GM12865 (cell line): ENCODE measurements at regions not wholly inside any gene's neighbourhood (a gene's known extent, or its start where the extent isn't known, plus 50 kb on each side); places are given as distances from the start of the nearest gene placed in this dataset.

ENCODE experiments used
- DNase-seq: peaks from one replicate; pipeline ENCODE4 v3.0.0; 2010; ENCODE audit warnings: low read depth
- H3K4me3 ChIP-seq: 2 replicates; pipeline ENCODE4 v1.5.1; 2011; ENCODE audit warnings: mild to moderate bottlenecking, low read depth, low read length, control low read depth
- TF ChIP-seq, protein P1 (sequence below): IDR thresholded peaks from 2 replicates; pipeline ENCODE4 v1.5.1; 2011; ENCODE audit warnings: low read length, control low read depth, low read depth, inconsistent platforms; ENCODE audit not compliant: insufficient read depth; ENCODE audit errors: missing control alignments

DNA sequence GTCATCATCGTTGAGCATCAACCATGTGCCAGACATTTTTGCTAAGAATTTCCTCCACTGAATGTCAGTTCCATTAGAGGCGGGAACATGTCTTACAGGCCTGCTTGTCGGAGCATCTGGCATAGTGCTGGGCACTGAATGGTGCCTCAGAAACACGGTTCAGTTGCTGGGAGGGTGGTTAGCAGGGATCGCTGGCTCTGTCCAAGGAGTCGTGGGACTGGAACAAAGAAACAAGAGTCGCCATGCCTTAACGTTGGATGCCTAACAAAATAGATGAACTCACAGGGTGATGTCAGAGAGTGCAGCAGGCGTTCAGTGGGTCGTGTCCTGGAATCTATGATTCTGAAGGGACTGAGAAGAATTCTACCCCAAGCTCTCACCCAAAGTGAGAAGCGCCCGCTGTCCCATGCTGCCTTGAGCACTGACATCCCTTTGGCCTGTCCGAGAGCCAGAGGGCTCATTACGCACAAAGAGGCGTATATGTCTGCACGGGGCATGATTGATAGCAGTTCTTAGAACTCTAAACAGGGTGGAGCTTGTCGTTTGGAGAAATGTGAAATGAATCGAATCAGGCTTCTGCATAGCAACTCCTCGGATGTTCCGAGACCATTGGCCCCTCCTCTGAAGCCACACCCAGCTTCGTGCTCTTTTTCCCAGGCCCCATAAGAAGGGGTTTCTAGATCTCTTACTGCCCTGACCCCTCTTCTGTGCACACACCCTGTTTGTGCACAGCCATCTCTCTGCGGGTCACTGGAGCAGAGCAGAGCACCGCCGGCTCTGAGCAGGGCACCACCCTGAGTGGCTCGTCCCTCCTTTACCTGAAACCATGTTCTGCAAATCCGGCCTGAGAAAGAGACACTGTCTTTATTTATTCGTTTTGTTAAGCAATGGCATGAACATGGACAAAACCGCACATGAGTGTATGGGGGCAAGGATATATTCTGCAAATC is 113.1 kb upstream of the B3GAT1 start:
- TF ChIP-seq, protein P1, sequence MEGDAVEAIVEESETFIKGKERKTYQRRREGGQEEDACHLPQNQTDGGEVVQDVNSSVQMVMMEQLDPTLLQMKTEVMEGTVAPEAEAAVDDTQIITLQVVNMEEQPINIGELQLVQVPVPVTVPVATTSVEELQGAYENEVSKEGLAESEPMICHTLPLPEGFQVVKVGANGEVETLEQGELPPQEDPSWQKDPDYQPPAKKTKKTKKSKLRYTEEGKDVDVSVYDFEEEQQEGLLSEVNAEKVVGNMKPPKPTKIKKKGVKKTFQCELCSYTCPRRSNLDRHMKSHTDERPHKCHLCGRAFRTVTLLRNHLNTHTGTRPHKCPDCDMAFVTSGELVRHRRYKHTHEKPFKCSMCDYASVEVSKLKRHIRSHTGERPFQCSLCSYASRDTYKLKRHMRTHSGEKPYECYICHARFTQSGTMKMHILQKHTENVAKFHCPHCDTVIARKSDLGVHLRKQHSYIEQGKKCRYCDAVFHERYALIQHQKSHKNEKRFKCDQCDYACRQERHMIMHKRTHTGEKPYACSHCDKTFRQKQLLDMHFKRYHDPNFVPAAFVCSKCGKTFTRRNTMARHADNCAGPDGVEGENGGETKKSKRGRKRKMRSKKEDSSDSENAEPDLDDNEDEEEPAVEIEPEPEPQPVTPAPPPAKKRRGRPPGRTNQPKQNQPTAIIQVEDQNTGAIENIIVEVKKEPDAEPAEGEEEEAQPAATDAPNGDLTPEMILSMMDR, result no peak
- DNase-seq, result no peak
- H3K4me3 ChIP-seq, result no peak overlapping the region

DNA sequence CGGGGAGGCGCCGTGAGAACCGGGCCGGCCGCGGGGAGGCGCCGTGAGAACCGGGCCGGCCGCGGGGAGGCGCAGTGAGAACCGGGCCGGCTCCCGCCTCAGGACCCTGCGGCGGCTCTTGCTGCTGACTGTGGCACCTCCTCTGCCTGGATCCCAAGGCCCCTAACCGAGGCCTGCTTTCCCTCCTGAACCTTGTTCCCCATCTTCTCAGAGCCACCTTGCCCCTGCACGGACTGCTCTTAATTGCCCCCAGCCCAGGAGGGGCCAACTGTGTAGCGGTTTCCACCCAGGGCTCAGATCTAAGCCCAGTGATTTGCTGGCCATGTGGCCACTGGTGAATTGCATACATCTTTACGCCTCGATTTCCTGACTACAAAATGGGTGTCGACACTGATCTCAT is 112.2 kb upstream of the B3GAT1 start:
- H3K4me3 ChIP-seq, result no peak overlapping the region
- DNase-seq, result no peak
- TF ChIP-seq, protein P1, result no peak

DNA sequence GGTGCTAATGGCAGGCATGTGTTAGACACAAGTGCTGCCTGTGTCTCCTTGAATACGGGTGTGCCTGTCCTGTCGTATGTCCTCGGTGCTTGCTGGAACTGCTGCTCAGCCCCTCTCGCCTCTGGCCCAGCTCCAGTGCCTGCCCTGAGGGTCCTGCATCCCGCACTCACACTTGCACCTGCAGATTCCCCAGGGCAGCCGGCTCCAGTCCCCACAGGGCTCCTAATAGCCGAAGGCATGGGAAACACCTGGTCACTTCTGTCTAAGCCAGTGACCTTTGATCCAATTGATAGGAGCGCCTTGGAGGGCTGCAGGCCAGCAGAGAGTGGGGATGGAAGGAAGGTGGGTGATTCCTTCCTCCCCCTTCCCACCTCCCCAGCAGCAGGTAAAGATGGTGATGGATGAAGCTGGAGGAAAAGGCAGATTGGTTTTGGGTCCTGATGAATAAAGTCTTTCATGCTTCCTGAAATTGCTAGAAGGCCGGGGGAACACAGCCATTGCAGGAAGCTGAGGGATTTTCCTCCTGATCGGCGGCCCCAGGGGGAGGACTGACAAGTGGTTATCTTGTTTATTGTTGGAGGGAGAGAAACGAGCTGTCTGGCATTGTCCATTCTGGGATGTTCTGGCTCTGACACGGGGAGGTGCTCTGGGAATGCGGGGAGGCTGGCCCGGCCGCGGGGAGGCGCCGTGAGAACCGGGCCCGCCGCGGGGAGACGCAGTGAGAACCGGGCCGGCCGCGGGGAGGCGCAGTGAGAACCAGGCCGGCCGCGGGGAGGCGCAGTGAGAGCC is 110.9 kb upstream of the B3GAT1 start:
- TF ChIP-seq, protein P1, result no peak
- no peak overlapping the region for H3K4me3 ChIP-seq
- no peak for DNase-seq

GRCh38 chr11:134521452-134522289 is 109.6 kb upstream of the B3GAT1 start:
- no peak overlapping the region for H3K4me3 ChIP-seq
- TF ChIP-seq, protein P1, result no peak
- DNase-seq, result no peak

DNA sequence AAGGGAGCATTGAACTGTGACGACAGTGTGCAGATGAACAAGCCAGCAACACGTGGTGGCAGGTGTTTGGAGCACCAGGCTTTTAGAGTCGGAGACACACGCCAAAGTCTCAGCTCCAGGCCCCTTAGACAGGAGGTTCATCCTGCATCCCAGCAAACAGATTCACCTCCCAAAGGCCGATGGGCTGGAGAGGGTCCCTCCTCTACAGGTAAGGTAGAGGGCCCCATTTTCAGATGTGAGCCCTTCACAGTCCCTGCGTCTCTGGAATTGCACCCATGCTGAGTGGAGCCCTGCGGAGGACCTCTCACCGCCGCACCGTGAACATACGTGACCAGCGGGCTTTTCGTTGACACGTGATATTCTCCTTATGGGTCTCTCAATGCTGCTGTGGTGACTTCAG is 109.0 kb upstream of the B3GAT1 start:
- H3K4me3 ChIP-seq, result no peak overlapping the region
- DNase-seq, result no peak
- TF ChIP-seq, protein P1, result no peak

- TF ChIP-seq, protein P1, result no peak
- no peak for DNase-seq
- no peak overlapping the region for H3K4me3 ChIP-seq
These were observed 107.7 kb upstream of the B3GAT1 start for GRCh38 chr11:134519788-134520187.
